HEK293T (cell line): ENCODE measurements at regions not wholly inside any gene's neighbourhood (a gene's known extent, or its start where the extent isn't known, plus 50 kb on each side); places are given as distances from the start of the nearest gene placed in this dataset.

Experiments
- FOXK2 ChIP-seq: fragments of 450-650 bp; IDR thresholded peaks from 2 replicates; pipeline ENCODE4 v1.6.1; 2016; ENCODE audit warnings: mild to moderate bottlenecking
- FOXM1 ChIP-seq: fragments of 450-650 bp; IDR thresholded peaks from 2 replicates; pipeline ENCODE4 v1.6.1; 2017; ENCODE audit warnings: mild to moderate bottlenecking, borderline replicate concordance
- LEF1 ChIP-seq: fragments of 450-650 bp; IDR thresholded peaks from 2 replicates; pipeline ENCODE4 v1.6.1; 2017; ENCODE audit warnings: mild to moderate bottlenecking, borderline replicate concordance

GRCh38 chr9:99350461-99350860, 128.4 kb downstream of the SEC61B start:
- TF ChIP-seq LEF1 (no peak), FOXM1 (no peak), FOXK2 (no peak)
